Suprapubic skin (tissue), 4 donors: ENCODE measurements at regions not wholly inside any gene's neighbourhood (a gene's known extent, or its start where the extent isn't known, plus 50 kb on each side); places are given as distances from the start of the nearest gene placed in this dataset.

Experiments used
- EP300 ChIP-seq: sonication (generic); formaldehyde crosslinking; IDR thresholded peaks from one replicate; pipeline ENCODE4 v1.6.1; 2017; ENCODE audit warnings: antibody characterized with exemption
- POLR2A ChIP-seq, 2 donors: fragments of 450-650 bp; IDR thresholded peaks; one replicate each; pipeline ENCODE4 v1.6.1; 2017; ENCODE audit warnings: antibody characterized with exemption in 2 of 2, mild to moderate bottlenecking in 2 of 2, moderate library complexity in 2 of 2
- POLR2AphosphoS5 ChIP-seq, 3 donors: sonication (generic); formaldehyde crosslinking; IDR thresholded peaks; one replicate each; pipeline ENCODE4 v1.6.1; 2017; ENCODE audit warnings: antibody characterized with exemption in 3 of 3
- TF ChIP-seq, protein P1 (sequence below), 2 donors: fragments of 200-600 bp in 1 of 2; fragments of 450-650 bp in 1 of 2; sonication (generic) in 1 of 2; IDR thresholded peaks; one replicate each; pipeline ENCODE4 v1.5.1; 2016 to 2019; ENCODE audit warnings: antibody characterized with exemption in 2 of 2, mild to moderate bottlenecking in 1 of 2, moderate library complexity in 1 of 2

DNA sequence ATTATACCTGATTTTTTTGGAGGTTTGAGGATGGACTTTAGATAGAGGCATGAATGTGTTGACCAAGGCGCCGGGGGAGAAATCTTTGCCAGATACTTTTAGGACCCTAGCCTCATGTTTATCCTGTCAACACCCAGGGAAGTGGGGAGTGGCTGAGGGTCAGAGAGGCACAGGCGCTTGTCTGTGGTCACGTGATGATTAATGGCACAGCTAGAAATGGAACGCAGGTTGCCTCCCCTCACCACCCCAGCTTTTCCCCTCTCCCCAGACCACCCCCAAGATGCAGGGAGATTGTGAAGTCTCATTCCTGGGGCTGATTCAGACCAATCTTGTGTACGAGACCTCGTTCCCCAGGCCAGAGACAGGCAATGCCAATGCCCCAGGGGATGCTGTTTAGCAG lies 218.4 kb upstream of the LINGO1 start:
- TF ChIP-seq, protein P1, sequence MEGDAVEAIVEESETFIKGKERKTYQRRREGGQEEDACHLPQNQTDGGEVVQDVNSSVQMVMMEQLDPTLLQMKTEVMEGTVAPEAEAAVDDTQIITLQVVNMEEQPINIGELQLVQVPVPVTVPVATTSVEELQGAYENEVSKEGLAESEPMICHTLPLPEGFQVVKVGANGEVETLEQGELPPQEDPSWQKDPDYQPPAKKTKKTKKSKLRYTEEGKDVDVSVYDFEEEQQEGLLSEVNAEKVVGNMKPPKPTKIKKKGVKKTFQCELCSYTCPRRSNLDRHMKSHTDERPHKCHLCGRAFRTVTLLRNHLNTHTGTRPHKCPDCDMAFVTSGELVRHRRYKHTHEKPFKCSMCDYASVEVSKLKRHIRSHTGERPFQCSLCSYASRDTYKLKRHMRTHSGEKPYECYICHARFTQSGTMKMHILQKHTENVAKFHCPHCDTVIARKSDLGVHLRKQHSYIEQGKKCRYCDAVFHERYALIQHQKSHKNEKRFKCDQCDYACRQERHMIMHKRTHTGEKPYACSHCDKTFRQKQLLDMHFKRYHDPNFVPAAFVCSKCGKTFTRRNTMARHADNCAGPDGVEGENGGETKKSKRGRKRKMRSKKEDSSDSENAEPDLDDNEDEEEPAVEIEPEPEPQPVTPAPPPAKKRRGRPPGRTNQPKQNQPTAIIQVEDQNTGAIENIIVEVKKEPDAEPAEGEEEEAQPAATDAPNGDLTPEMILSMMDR (IDR thresholded peaks at IDR 0.05): no peak
- TF ChIP-seq POLR2A (IDR thresholded peaks at IDR 0.05): no peak
- TF ChIP-seq EP300: no peak
- no peak for TF ChIP-seq POLR2AphosphoS5 (IDR thresholded peaks at IDR 0.05)
